Keratinocyte (primary cell): ENCODE measurements at regions not wholly inside any gene's neighbourhood (a gene's known extent, or its start where the extent isn't known, plus 50 kb on each side); places are given as distances from the start of the nearest gene placed in this dataset.

ENCODE experiments used
- EZH2 ChIP-seq: IDR thresholded peaks from one replicate; pipeline ENCODE4 v1.6.1; 2012; ENCODE audit warnings: inconsistent platforms, mild to moderate bottlenecking, low read length, moderate library complexity
- TF ChIP-seq, protein P1 (sequence below), 3 experiments: IDR thresholded peaks in 1 of 3; conservative IDR thresholded peaks in 1 of 3; optimal IDR thresholded peaks in 1 of 3; 2 replicates in 2 of 3; 3 replicates in 1 of 3; pipeline versions ENCODE3 to v1.5.1; 2011; ENCODE audit warnings: low read length in 3 of 3, mild to moderate bottlenecking in 3 of 3, moderate library complexity in 2 of 3, control low read depth in 1 of 3, inconsistent platforms in 1 of 3; ENCODE audit not compliant: insufficient read depth in 2 of 3; ENCODE audit errors: extremely low read depth in 1 of 3

DNA sequence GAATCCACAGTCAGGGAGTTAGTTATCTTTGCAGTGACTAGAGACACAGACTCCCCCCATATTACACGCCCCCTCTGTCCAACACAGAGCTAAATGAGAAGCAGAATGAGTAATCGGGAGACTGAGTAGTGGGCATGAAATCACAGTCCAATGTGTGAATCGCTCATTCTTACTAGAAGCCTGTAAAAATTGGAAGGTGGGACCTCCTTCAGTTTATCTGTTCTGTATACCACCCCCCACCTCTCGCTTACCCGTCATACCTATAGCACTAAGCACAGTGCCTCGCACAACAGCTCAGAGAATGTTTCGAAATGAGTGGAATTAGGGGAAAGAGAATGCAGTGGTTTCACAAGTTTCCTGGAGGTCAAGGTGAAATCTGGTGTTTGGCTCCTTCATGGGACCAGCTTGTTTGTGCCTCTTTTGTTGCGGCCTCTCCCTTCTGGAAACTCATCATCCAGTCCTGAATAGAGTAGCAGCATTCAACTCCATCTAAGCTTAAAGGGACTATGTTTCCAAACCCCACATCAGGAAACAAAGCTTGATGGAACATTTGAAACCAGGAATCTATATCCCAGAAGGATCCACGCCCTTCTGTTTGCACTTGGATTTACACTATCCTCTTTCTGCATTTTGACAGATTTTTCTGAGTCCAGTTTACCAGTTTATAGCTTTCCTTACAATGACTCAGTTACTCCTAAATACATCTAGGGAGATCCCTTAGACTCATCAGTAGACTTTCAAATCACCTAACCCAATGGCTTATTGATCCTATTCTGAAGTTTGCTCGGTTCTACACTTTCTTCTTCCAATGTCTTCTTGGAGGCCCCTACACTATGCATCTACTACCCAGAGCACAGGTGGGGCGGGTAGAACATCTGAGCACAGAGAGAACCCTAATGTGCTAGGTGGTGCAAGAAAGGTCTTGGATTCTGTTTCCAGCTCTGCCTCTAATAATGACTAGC is 59.2 kb upstream of the PIM1 start:
- TF ChIP-seq, protein P1, sequence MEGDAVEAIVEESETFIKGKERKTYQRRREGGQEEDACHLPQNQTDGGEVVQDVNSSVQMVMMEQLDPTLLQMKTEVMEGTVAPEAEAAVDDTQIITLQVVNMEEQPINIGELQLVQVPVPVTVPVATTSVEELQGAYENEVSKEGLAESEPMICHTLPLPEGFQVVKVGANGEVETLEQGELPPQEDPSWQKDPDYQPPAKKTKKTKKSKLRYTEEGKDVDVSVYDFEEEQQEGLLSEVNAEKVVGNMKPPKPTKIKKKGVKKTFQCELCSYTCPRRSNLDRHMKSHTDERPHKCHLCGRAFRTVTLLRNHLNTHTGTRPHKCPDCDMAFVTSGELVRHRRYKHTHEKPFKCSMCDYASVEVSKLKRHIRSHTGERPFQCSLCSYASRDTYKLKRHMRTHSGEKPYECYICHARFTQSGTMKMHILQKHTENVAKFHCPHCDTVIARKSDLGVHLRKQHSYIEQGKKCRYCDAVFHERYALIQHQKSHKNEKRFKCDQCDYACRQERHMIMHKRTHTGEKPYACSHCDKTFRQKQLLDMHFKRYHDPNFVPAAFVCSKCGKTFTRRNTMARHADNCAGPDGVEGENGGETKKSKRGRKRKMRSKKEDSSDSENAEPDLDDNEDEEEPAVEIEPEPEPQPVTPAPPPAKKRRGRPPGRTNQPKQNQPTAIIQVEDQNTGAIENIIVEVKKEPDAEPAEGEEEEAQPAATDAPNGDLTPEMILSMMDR (optimal IDR thresholded peaks at IDR 0.05 in 1 of 3, IDR thresholded peaks at IDR 0.05 in 1 of 3, conservative IDR thresholded peaks at IDR 0.05 in 1 of 3; ENCODE audit: extremely low read depth in 1 of 3, insufficient read depth in 2 of 3, low read length in 3 of 3) = no peak
- no peak for TF ChIP-seq EZH2
